CD4-positive, alpha-beta T cell (primary cell): ENCODE measurements at regions not wholly inside any gene's neighbourhood (a gene's known extent, or its start where the extent isn't known, plus 50 kb on each side); places are given as distances from the start of the nearest gene placed in this dataset.

ENCODE experiments used
- ATAC-seq: fragments of 200-7000 bp; cut with Tn5 transposase; one replicate; pipeline ENCODE4 v1.10.0; 2022; ENCODE audit warnings: mild to moderate bottlenecking; ENCODE audit not compliant: poor library complexity
- CTCF ChIA-PET: fragments of 350-600 bp; sonication (Branson Sonifier 250); formaldehyde crosslinking; loops from one replicate; lab custom pipeline; 2021; ENCODE audit warnings: antibody characterized with exemption, inconsistent platforms; lab: Charles Lee
- POLR2A ChIA-PET: fragments of 350-600 bp; sonication (Branson Sonifier 250); formaldehyde crosslinking; loops from one replicate; lab custom pipeline; 2021; ENCODE audit warnings: antibody characterized with exemption, inconsistent platforms; lab: Charles Lee
- DNase-seq, 14 experiments: peaks; one replicate each; pipeline ENCODE4 v3.0.0-alpha.2; 2013 to 2020; ENCODE audit warnings: mixed read lengths in 2 of 14
- H3K27ac ChIP-seq, 2 donors: one replicate each; pipeline versions ENCODE4 v1.5.1 to v1.7.0; 2013; ENCODE audit warnings: low read length in 2 of 2, low read depth in 1 of 2, mild to moderate bottlenecking in 1 of 2
- H3K27me3 ChIP-seq, 2 experiments: 1 replicate in 1 of 2; 2 replicates in 1 of 2; pipeline versions ENCODE4 v1.6.1 to v1.7.0; 2013; ENCODE audit warnings: low read length in 2 of 2, control low read depth in 1 of 2, mild to moderate bottlenecking in 1 of 2, moderate library complexity in 1 of 2; ENCODE audit not compliant: insufficient read depth in 2 of 2, control insufficient read depth in 1 of 2
- H3K36me3 ChIP-seq: one replicate; pipeline ENCODE4 v1.6.1; 2013; ENCODE audit warnings: low read length, control low read depth; ENCODE audit not compliant: insufficient read depth
- H3K4me1 ChIP-seq: one replicate; pipeline ENCODE4 v1.6.1; 2013; ENCODE audit warnings: low read length, control low read depth; ENCODE audit not compliant: insufficient read depth
- H3K4me3 ChIP-seq: one replicate; pipeline ENCODE4 v1.5.1; 2013; ENCODE audit warnings: mild to moderate bottlenecking, low read length, moderate library complexity
- H3K9me3 ChIP-seq, 2 experiments: 1 replicate in 1 of 2; 2 replicates in 1 of 2; pipeline versions ENCODE4 v1.6.1 to v1.7.0; 2013; ENCODE audit warnings: low read length in 2 of 2, mild to moderate bottlenecking in 2 of 2, control low read depth in 1 of 2, moderate library complexity in 1 of 2; ENCODE audit not compliant: control insufficient read depth in 1 of 2, insufficient read depth in 1 of 2
- H3K27ac Mint-ChIP-seq: one replicate; pipeline ENCODE4 v1.8.0; 2020; ENCODE audit warnings: mixed read lengths
- H3K27me3 Mint-ChIP-seq: one replicate; pipeline ENCODE4 v1.8.0; 2021; ENCODE audit warnings: mixed read lengths
- H3K36me3 Mint-ChIP-seq: one replicate; pipeline ENCODE4 v1.8.0; 2021; ENCODE audit warnings: low read depth, mixed read lengths
- H3K4me1 Mint-ChIP-seq: one replicate; pipeline ENCODE4 v1.8.0; 2021; ENCODE audit warnings: low read depth, mixed read lengths
- H3K4me3 Mint-ChIP-seq: one replicate; pipeline ENCODE4 v1.8.0; 2020; ENCODE audit warnings: mild to moderate bottlenecking, mixed read lengths
- H3K9me3 Mint-ChIP-seq: one replicate; pipeline ENCODE4 v1.8.0; 2020; ENCODE audit warnings: mixed read lengths
- intact Hi-C, 2 experiments: fragments of 100-400 bp; cut with DNase I in 1 of 2; cut with micrococcal nuclease in 1 of 2; formaldehyde crosslinking; loops; one replicate each; pipeline versions ENCODE4 v1.15.1 to v1.9.0; 2023 to 2025; cut with DNase I, micrococcal nuclease
- TF ChIP-seq, protein P1 (sequence below): fragments of 200-600 bp; IDR thresholded peaks from one replicate; pipeline ENCODE4 v1.8.0; 2022; ENCODE audit warnings: antibody characterized with exemption, mild to moderate bottlenecking

DNA sequence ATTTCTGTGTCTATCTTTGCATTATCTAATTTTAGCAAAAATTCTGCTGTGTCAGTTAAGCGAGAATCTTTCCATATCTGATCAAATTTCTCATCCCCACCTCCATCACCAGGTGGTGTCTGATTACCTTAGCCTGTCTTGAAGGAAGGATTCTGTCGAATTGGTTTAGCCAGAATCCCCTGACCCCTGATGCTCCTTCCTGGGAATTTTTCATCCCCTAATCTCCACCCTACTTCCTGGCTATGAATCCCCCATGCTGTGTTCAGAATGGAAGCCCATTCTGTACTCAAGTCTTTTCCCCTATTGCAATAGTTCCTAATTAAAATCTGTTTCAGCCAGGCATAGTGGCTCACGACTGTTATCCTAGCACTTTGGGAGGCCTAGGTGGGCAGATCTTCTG, 216.1 kb downstream of the SKIDA1 start:
- POLR2A ChIA-PET: no interaction called here
- ATAC-seq (no peak), DNase-seq (no peak)
- CTCF ChIA-PET: no interaction called here
- H3K27me3 ChIP-seq: no peaks in the 10 kb centered on the region
- intact Hi-C loops: no loop called here
- Mint-ChIP-seq H3K4me3 (no peak overlapping the region), H3K27ac (no peak overlapping the region), H3K9me3 (no peaks in the 10 kb centered on the region), H3K4me1 (no peaks in the 10 kb centered on the region), H3K36me3 (no peaks in the 10 kb centered on the region), H3K27me3 (peaks cover 6% of the 10 kb centered on the region)
- H3K4me1 ChIP-seq: no peaks in the 10 kb centered on the region
- no peaks in the 10 kb centered on the region for H3K36me3 ChIP-seq
- no peak overlapping the region for H3K4me3 ChIP-seq
- H3K9me3 ChIP-seq: no peaks in the 10 kb centered on the region
- H3K27ac ChIP-seq: no peak overlapping the region
- TF ChIP-seq, protein P1, sequence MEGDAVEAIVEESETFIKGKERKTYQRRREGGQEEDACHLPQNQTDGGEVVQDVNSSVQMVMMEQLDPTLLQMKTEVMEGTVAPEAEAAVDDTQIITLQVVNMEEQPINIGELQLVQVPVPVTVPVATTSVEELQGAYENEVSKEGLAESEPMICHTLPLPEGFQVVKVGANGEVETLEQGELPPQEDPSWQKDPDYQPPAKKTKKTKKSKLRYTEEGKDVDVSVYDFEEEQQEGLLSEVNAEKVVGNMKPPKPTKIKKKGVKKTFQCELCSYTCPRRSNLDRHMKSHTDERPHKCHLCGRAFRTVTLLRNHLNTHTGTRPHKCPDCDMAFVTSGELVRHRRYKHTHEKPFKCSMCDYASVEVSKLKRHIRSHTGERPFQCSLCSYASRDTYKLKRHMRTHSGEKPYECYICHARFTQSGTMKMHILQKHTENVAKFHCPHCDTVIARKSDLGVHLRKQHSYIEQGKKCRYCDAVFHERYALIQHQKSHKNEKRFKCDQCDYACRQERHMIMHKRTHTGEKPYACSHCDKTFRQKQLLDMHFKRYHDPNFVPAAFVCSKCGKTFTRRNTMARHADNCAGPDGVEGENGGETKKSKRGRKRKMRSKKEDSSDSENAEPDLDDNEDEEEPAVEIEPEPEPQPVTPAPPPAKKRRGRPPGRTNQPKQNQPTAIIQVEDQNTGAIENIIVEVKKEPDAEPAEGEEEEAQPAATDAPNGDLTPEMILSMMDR: no peak

DNA sequence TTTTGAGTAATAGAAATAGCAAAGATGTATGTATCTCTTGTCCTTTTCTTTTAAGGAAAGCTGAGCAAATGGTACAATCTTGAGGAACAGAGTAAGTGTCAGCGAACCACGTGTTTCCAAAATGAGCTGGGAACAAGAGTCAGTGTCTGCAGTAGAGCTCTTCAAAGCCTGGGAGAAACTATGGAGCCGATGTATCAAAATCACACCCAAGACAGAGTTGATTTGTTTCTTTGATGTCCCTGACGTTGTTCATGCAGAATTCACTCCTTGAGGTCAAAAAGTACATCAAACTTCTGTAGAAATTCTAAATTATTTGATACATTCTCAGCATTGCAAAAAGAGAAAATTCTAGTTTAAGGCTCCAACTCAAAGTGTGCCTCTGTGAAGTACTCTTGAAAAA, 216.5 kb downstream of the SKIDA1 start:
- CTCF ChIA-PET: no interaction called here
- Histone ChIP-seq H3K27me3 (no peaks in the 10 kb centered on the region), H3K4me1 (no peaks in the 10 kb centered on the region), H3K36me3 (no peaks in the 10 kb centered on the region), H3K27ac (no peak overlapping the region), H3K9me3 (no peaks in the 10 kb centered on the region), H3K4me3 (no peak overlapping the region)
- intact Hi-C loops: no loop called here
- POLR2A ChIA-PET: no interaction called here
- no peak overlapping the region for H3K4me3 Mint-ChIP-seq
- no peaks in the 10 kb centered on the region for H3K9me3 Mint-ChIP-seq
- no peak overlapping the region for H3K27ac Mint-ChIP-seq
- no peaks in the 10 kb centered on the region for H3K36me3 Mint-ChIP-seq
- TF ChIP-seq, protein P1: no peak
- H3K27me3 Mint-ChIP-seq: peaks cover 6% of the 10 kb centered on the region
- DNase-seq: no peak
- no peak for ATAC-seq
- no peaks in the 10 kb centered on the region for H3K4me1 Mint-ChIP-seq

DNA sequence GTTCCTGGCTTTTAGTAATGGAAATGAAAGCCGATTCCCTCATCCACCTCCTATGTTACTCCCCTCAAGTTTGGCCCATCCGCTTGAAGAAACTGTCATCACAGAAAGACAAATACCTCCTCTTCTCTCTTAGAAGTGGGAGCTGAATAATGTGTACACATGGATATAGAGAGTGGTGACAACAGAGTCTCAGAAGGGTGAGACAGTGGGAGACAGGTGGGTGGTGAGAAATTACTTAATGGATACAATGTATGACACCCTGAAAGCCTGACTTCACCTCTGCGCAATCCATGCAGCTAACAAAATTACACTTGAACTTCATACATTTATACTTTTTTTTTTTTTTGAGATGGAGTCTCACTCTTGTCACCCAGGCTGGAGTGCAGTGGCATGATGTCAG, 217.5 kb downstream of the SKIDA1 start:
- no peak overlapping the region for H3K4me3 ChIP-seq
- POLR2A ChIA-PET: no interaction called here
- TF ChIP-seq, protein P1: no peak

More for the DNA sequence above, 217.5 kb downstream of the SKIDA1 start:
- ATAC-seq (no peak), DNase-seq (no peak)
- intact Hi-C loops: no loop called here
- no peaks in the 10 kb centered on the region for H3K9me3 Mint-ChIP-seq
- peaks cover 6% of the 10 kb centered on the region for H3K27me3 Mint-ChIP-seq
- no peaks in the 10 kb centered on the region for H3K9me3 ChIP-seq
- H3K36me3 Mint-ChIP-seq: no peaks in the 10 kb centered on the region
- H3K27ac ChIP-seq: no peak overlapping the region
- H3K4me1 Mint-ChIP-seq: no peaks in the 10 kb centered on the region
- CTCF ChIA-PET: no interaction called here
- H3K27ac Mint-ChIP-seq: no peak overlapping the region
- no peaks in the 10 kb centered on the region for H3K4me1 ChIP-seq
- no peaks in the 10 kb centered on the region for H3K36me3 ChIP-seq
- no peaks in the 10 kb centered on the region for H3K27me3 ChIP-seq
- no peak overlapping the region for H3K4me3 Mint-ChIP-seq
